PC-9 (cell line): ENCODE measurements at regions not wholly inside any gene's neighbourhood (a gene's known extent, or its start where the extent isn't known, plus 50 kb on each side); places are given as distances from the start of the nearest gene placed in this dataset.

ENCODE experiments used
- BruUV-seq: library from RNA; stranded (reverse); fragments of 400-500 nt; replicated peaks from 2 replicates; lab custom pipeline; 2021; lab: Mats Ljungman, UMichigan
- CTCF ChIA-PET: fragments of 300-600 bp; sonication (Branson Sonifier 250); formaldehyde crosslinking; loops from one replicate; lab custom pipeline; 2022; ENCODE audit warnings: antibody characterized with exemption; lab: Charles Lee
- POLR2A ChIA-PET: fragments of 300-600 bp; sonication (Branson Sonifier 250); formaldehyde crosslinking; loops from one replicate; lab custom pipeline; 2022; ENCODE audit warnings: antibody characterized with exemption; ENCODE audit not compliant: unreplicated experiment; lab: Charles Lee
- DNase-seq, 2 experiments: peaks; one replicate each; pipeline versions ENCODE4 v3.0.0 to v3.0.0-alpha.2; 2015 to 2022; ENCODE audit warnings: mixed read lengths in 1 of 2
- H2AFZ ChIP-seq: fragments of 200-600 bp; sonication (generic); 2 replicates; pipeline ENCODE4 v1.8.1; 2017; ENCODE audit warnings: antibody characterized with exemption
- H3F3A ChIP-seq: fragments of 200-600 bp; sonication (generic); 2 replicates; pipeline ENCODE4 v1.8.1; 2017; ENCODE audit warnings: antibody characterized with exemption, mild to moderate bottlenecking, low read depth; ENCODE audit not compliant: insufficient read depth
- H3K27ac ChIP-seq: fragments of 200-600 bp; sonication (generic); 2 replicates; pipeline ENCODE4 v1.6.1; 2016; ENCODE audit warnings: mixed run types
- H3K27me3 ChIP-seq: fragments of 200-600 bp; sonication (generic); 2 replicates; pipeline ENCODE4 v1.6.1; 2016; ENCODE audit warnings: low read depth, mixed run types; ENCODE audit not compliant: insufficient read depth
- H3K36me3 ChIP-seq: fragments of 200-600 bp; sonication (generic); 2 replicates; pipeline ENCODE4 v1.6.1; 2016; ENCODE audit warnings: low read depth, mixed run types
- H3K4me1 ChIP-seq: fragments of 200-600 bp; sonication (generic); replicated peaks from 2 replicates; pipeline ENCODE4 v1.6.1; 2016; ENCODE audit warnings: mixed run types; ENCODE audit not compliant: insufficient read depth
- H3K4me2 ChIP-seq: fragments of 200-600 bp; sonication (generic); 2 replicates; pipeline ENCODE4 v1.6.1; 2017; ENCODE audit warnings: mixed run types
- H3K4me3 ChIP-seq: fragments of 200-600 bp; sonication (generic); 2 replicates; pipeline ENCODE4 v1.6.1; 2016; ENCODE audit warnings: mixed run types
- H3K79me2 ChIP-seq: fragments of 200-600 bp; sonication (generic); 2 replicates; pipeline ENCODE4 v1.6.1; 2017; ENCODE audit warnings: low read depth, mixed run types
- H3K9me2 ChIP-seq: fragments of 200-600 bp; sonication (generic); 2 replicates; pipeline ENCODE4 v1.8.1; 2017; ENCODE audit warnings: mild to moderate bottlenecking; ENCODE audit not compliant: insufficient read depth
- H3K9me3 ChIP-seq: fragments of 200-600 bp; sonication (generic); 2 replicates; pipeline ENCODE4 v1.8.1; 2016; ENCODE audit warnings: low read depth; ENCODE audit not compliant: insufficient read depth
- H4K20me1 ChIP-seq: fragments of 200-600 bp; sonication (generic); 2 replicates; pipeline ENCODE4 v1.8.1; 2017; ENCODE audit not compliant: insufficient read depth
- CTCF ChIP-seq: fragments of 200-600 bp; sonication (generic); conservative IDR thresholded peaks from 2 replicates; pipeline ENCODE4 v1.6.1; 2017; ENCODE audit warnings: mixed run types, antibody characterized with exemption, mild to moderate bottlenecking, moderate library complexity
- EZH2 ChIP-seq: fragments of 200-600 bp; sonication (generic); IDR thresholded peaks from 2 replicates; pipeline ENCODE4 v1.8.0; 2017; ENCODE audit warnings: antibody characterized with exemption, low read depth
- intact Hi-C: fragments of 100-400 bp; cut with micrococcal nuclease; formaldehyde crosslinking; loops from one replicate; pipeline ENCODE4 v1.10.0; 2022; ENCODE audit not compliant: unreplicated experiment

- CTCF ChIA-PET, result no interaction called here
- H3K79me2 ChIP-seq, result no peaks in the 10 kb centered on the region
- intact Hi-C loops, result no loop called here
- no peak overlapping the region for H3K4me2 ChIP-seq
- no peaks in the 10 kb centered on the region for H3K9me2 ChIP-seq
- H3K36me3 ChIP-seq, result no peaks in the 10 kb centered on the region
- no peak overlapping the region for H3K27ac ChIP-seq
- H2AFZ ChIP-seq, result no peak overlapping the region
- DNase-seq, result no peak
- POLR2A ChIA-PET, result no interaction called here
- H3K27me3 ChIP-seq, result peaks cover 22% of the 10 kb centered on the region; the same call in 1 of the 2 replicates
- no peaks in the 10 kb centered on the region for H4K20me1 ChIP-seq
- no peak overlapping the region for H3K4me3 ChIP-seq
- H3K4me1 ChIP-seq, result no peaks in the 10 kb centered on the region
- no peaks in the 10 kb centered on the region for H3K9me3 ChIP-seq
- BruUV-seq, result no TSS peak
- H3F3A ChIP-seq, result no peaks in the 10 kb centered on the region
- TF ChIP-seq CTCF (no peak), EZH2 (no peak)
These were observed 307.3 kb upstream of the CCL2 start for GRCh38 chr17:33947762-33948161.

GRCh38 chr17:33948309-33948708, 306.8 kb upstream of the CCL2 start:
- H3K27me3 ChIP-seq, result peaks cover 19% of the 10 kb centered on the region; the same call in 1 of the 2 replicates
- H3K79me2 ChIP-seq, result no peaks in the 10 kb centered on the region
- no peaks in the 10 kb centered on the region for H4K20me1 ChIP-seq
- TF ChIP-seq CTCF, result no peak
- no peak for TF ChIP-seq EZH2
- H3K4me3 ChIP-seq, result no peak overlapping the region
- no peaks in the 10 kb centered on the region for H3K36me3 ChIP-seq
- H3F3A ChIP-seq, result no peaks in the 10 kb centered on the region
- no peak overlapping the region for H3K4me2 ChIP-seq
- ChIA-PET CTCF (no interaction called here), POLR2A (no interaction called here)
- H2AFZ ChIP-seq, result no peak overlapping the region
- no TSS peak for BruUV-seq
- intact Hi-C loops, result no loop called here
- no peaks in the 10 kb centered on the region for H3K9me2 ChIP-seq
- H3K27ac ChIP-seq, result no peak overlapping the region
- DNase-seq, result no peak
- no peaks in the 10 kb centered on the region for H3K4me1 ChIP-seq
- no peaks in the 10 kb centered on the region for H3K9me3 ChIP-seq

GRCh38 chr17:33949100-33949499, 306.0 kb upstream of the CCL2 start:
- DNase-seq, result no peak
- Histone ChIP-seq H3K27ac (no peak overlapping the region), H3K4me2 (no peak overlapping the region), H3K27me3 (peaks cover 15% of the 10 kb centered on the region; the same call in 1 of the 2 replicates), H2AFZ (no peak overlapping the region), H3K9me3 (no peaks in the 10 kb centered on the region), H3K36me3 (no peaks in the 10 kb centered on the region), H4K20me1 (no peaks in the 10 kb centered on the region), H3F3A (no peaks in the 10 kb centered on the region), H3K4me1 (no peaks in the 10 kb centered on the region), H3K4me3 (no peak overlapping the region), H3K79me2 (no peaks in the 10 kb centered on the region), H3K9me2 (no peaks in the 10 kb centered on the region)
- POLR2A ChIA-PET, result no interaction called here
- no TSS peak for BruUV-seq
- CTCF ChIA-PET, result no interaction called here
- TF ChIP-seq EZH2, result no peak
- peak; percentile 43 for TF ChIP-seq CTCF
- intact Hi-C loops, result no loop called here
